ENCODE measurements at regions not wholly inside any gene's neighbourhood (a gene's known extent, or its start where the extent isn't known, plus 50 kb on each side); places are given as distances from the start of the nearest gene placed in this dataset.

GRCh38 chr13:107864543-107865317, 350.6 kb downstream of the LIG4 start:
- ChIA-PET POLR2A (no interaction called here), CTCF (interaction anchor here (0.6 kb wide), 1 partner anchor 942 kb away, joined by 3 read pairs; no protein-coding TSS in a partner anchor)
- TF ChIP-seq ZNF146 (tag by site-specific recombination; IDR thresholded peaks at IDR 0.05): no peak
- peak; percentile 92 for TF ChIP-seq REST (tag by site-specific recombination; IDR thresholded peaks at IDR 0.05)
- no peak for TF ChIP-seq ZNF629 (tag by site-specific recombination; IDR thresholded peaks at IDR 0.05)
- H3K27ac ChIP-seq (ENCODE audit: extremely low read depth, low read depth, low read length): no peak overlapping the region
- no peaks in the 10 kb centered on the region for H3K9me3 ChIP-seq (ENCODE audit: control insufficient read depth, insufficient read depth, low read depth, low read length)
- H3K4me3 ChIP-seq (ENCODE audit: low read depth, low read length): no peak overlapping the region
- no peaks in the 10 kb centered on the region for H3K4me1 ChIP-seq (ENCODE audit: control insufficient read depth, insufficient read depth, low read length)
- no peaks in the 10 kb centered on the region for H3K36me3 ChIP-seq (ENCODE audit: control insufficient read depth in 2 of 2, insufficient read depth in 1 of 2, low read length in 2 of 2)

GRCh38 chr13:107860284-107860683, 355.1 kb downstream of the LIG4 start:
- CTCF ChIA-PET: no interaction called here
- H3K9me3 ChIP-seq (ENCODE audit: control insufficient read depth, insufficient read depth, low read depth, low read length): no peaks in the 10 kb centered on the region
- no peaks in the 10 kb centered on the region for H3K36me3 ChIP-seq (ENCODE audit: control insufficient read depth in 2 of 2, insufficient read depth in 1 of 2, low read length in 2 of 2)
- no peak for TF ChIP-seq ZNF473 (tag by site-specific recombination; IDR thresholded peaks at IDR 0.05)
- TF ChIP-seq ZNF560 (tag by site-specific recombination; IDR thresholded peaks at IDR 0.05; ENCODE audit: borderline replicate concordance): no peak
- H3K4me3 ChIP-seq (ENCODE audit: low read depth, low read length): no peak overlapping the region
- no peaks in the 10 kb centered on the region for H3K4me1 ChIP-seq (ENCODE audit: control insufficient read depth, insufficient read depth, low read length)
- POLR2A ChIA-PET: no interaction called here
- H3K27ac ChIP-seq (ENCODE audit: extremely low read depth, low read depth, low read length): no peak overlapping the region

- ChIA-PET CTCF (no interaction called here), POLR2A (no interaction called here)
- TF ChIP-seq ZNF341 (tag by site-specific recombination; IDR thresholded peaks at IDR 0.05; ENCODE audit: low read depth) (no peak), ZNF148 (tag by site-specific recombination; IDR thresholded peaks at IDR 0.05; ENCODE audit: borderline replicate concordance) (no peak), ZNF155 (tag by site-specific recombination; IDR thresholded peaks at IDR 0.05) (no peak)
- no peak overlapping the region for H3K27ac ChIP-seq (ENCODE audit: extremely low read depth, low read depth, low read length)
- no peaks in the 10 kb centered on the region for H3K4me1 ChIP-seq (ENCODE audit: control insufficient read depth, insufficient read depth, low read length)
- no peaks in the 10 kb centered on the region for H3K9me3 ChIP-seq (ENCODE audit: control insufficient read depth, insufficient read depth, low read depth, low read length)
- H3K4me3 ChIP-seq (ENCODE audit: low read depth, low read length): no peak overlapping the region
- H3K36me3 ChIP-seq (ENCODE audit: control insufficient read depth in 2 of 2, insufficient read depth in 1 of 2, low read length in 2 of 2): no peaks in the 10 kb centered on the region
Measured at GRCh38 chr13:107854880-107855279, 360.5 kb downstream of the LIG4 start.

- POLR2A ChIA-PET: no interaction called here
- Histone ChIP-seq H3K9me3 (ENCODE audit: control insufficient read depth, insufficient read depth, low read depth, low read length) (no peaks in the 10 kb centered on the region), H3K36me3 (ENCODE audit: control insufficient read depth in 2 of 2, insufficient read depth in 1 of 2, low read length in 2 of 2) (no peaks in the 10 kb centered on the region), H3K4me1 (ENCODE audit: control insufficient read depth, insufficient read depth, low read length) (no peaks in the 10 kb centered on the region), H3K27ac (ENCODE audit: extremely low read depth, low read depth, low read length) (no peak overlapping the region), H3K4me3 (ENCODE audit: low read depth, low read length) (no peak overlapping the region)
- CTCF ChIA-PET: no interaction called here
- no peak for TF ChIP-seq GLIS1 (tag by site-specific recombination; IDR thresholded peaks at IDR 0.05)
Measured at GRCh38 chr13:107852072-107852471, 363.3 kb downstream of the LIG4 start.
